Progenitor cell of endocrine pancreas (in vitro differentiated cells): ENCODE measurements at regions not wholly inside any gene's neighbourhood (a gene's known extent, or its start where the extent isn't known, plus 50 kb on each side); places are given as distances from the start of the nearest gene placed in this dataset.
A peak's percentile ranks its signal among the peaks of the same experiment; 100 is the strongest.

Experiments
- DNase-seq: peaks from one replicate; pipeline ENCODE4 v3.0.0; 2021; ENCODE audit warnings: low spot score; ENCODE audit not compliant: unreplicated experiment
- H3K27ac Mint-ChIP-seq: 2 replicates; pipeline ENCODE4 v1.8.0; 2021; ENCODE audit warnings: mild to moderate bottlenecking, moderate library complexity, mixed read lengths
- H3K27me3 Mint-ChIP-seq: 2 replicates; pipeline ENCODE4 v1.8.0; 2021; ENCODE audit warnings: mixed read lengths
- H3K36me3 Mint-ChIP-seq: 2 replicates; pipeline ENCODE4 v1.8.0; 2022; ENCODE audit warnings: mixed read lengths; ENCODE audit not compliant: insufficient read depth
- H3K4me1 Mint-ChIP-seq: 2 replicates; pipeline ENCODE4 v1.8.0; 2021; ENCODE audit warnings: low read depth, mixed read lengths
- H3K4me3 Mint-ChIP-seq: 2 replicates; pipeline ENCODE4 v1.8.0; 2021; ENCODE audit warnings: low read depth, mild to moderate bottlenecking, moderate library complexity, mixed read lengths
- H3K9me3 Mint-ChIP-seq: 2 replicates; pipeline ENCODE4 v1.8.0; 2021; ENCODE audit warnings: low read depth, mixed read lengths
- TF ChIP-seq, protein P1 (sequence below): fragments of 200-600 bp; sonication (generic); IDR thresholded peaks from one replicate; pipeline ENCODE4 v1.5.0; 2021; ENCODE audit warnings: antibody characterized with exemption, mild to moderate bottlenecking; ENCODE audit not compliant: unreplicated experiment

DNA sequence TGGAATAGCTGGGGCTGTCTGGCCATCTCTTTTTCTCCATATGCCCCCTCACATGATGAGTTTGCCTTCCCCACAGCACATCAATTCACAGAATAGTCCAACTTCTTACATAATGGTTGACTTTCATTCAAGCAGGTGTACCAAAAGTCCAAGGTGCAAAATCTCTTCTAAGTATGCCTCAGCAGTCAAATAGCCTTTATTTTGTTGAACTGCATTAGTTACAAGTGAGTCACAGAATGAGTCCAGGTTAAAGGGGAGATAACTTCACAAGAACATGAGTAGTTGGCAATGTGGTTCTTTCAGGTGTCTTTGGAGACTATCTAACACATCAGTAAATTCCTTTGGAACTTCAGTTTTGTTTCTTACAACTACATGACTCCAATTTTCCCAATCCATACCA lies 672.5 kb downstream of the PRELID2 start:
- H3K4me3 Mint-ChIP-seq = no peak overlapping the region
- TF ChIP-seq, protein P1, sequence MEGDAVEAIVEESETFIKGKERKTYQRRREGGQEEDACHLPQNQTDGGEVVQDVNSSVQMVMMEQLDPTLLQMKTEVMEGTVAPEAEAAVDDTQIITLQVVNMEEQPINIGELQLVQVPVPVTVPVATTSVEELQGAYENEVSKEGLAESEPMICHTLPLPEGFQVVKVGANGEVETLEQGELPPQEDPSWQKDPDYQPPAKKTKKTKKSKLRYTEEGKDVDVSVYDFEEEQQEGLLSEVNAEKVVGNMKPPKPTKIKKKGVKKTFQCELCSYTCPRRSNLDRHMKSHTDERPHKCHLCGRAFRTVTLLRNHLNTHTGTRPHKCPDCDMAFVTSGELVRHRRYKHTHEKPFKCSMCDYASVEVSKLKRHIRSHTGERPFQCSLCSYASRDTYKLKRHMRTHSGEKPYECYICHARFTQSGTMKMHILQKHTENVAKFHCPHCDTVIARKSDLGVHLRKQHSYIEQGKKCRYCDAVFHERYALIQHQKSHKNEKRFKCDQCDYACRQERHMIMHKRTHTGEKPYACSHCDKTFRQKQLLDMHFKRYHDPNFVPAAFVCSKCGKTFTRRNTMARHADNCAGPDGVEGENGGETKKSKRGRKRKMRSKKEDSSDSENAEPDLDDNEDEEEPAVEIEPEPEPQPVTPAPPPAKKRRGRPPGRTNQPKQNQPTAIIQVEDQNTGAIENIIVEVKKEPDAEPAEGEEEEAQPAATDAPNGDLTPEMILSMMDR = no peak
- no peaks in the 10 kb centered on the region for H3K9me3 Mint-ChIP-seq
- peaks cover 11% of the 10 kb centered on the region for H3K4me1 Mint-ChIP-seq
- H3K36me3 Mint-ChIP-seq = no peaks in the 10 kb centered on the region
- no peak overlapping the region for H3K27ac Mint-ChIP-seq
- peaks cover 19% of the 10 kb centered on the region for H3K27me3 Mint-ChIP-seq
- DNase-seq = no peak

DNA sequence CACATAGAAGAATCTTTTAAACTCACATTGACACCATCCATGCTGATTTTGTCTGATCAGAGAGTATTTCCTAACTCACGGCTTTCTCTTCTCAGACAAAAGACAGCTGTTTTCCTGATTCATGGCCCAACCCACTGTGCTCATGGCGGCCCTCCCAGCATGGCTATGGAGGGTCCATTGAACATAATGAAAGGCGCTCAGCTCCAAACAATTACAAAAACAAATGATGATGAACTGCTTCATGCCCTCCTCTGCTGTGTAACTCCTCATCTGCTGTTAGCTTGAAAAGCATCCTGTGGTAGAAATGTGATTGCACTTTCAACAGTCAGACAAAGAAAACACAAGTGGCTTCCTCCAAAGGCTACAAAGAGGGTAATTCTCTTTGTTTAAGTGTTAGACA lies 673.8 kb downstream of the PRELID2 start:
- peaks cover 14% of the 10 kb centered on the region for H3K4me1 Mint-ChIP-seq
- TF ChIP-seq, protein P1 = no peak
- H3K36me3 Mint-ChIP-seq = no peaks in the 10 kb centered on the region
- no peak overlapping the region for H3K27ac Mint-ChIP-seq
- peaks cover 19% of the 10 kb centered on the region for H3K27me3 Mint-ChIP-seq
- H3K9me3 Mint-ChIP-seq = no peaks in the 10 kb centered on the region
- H3K4me3 Mint-ChIP-seq = no peak overlapping the region
- no peak for DNase-seq

DNA sequence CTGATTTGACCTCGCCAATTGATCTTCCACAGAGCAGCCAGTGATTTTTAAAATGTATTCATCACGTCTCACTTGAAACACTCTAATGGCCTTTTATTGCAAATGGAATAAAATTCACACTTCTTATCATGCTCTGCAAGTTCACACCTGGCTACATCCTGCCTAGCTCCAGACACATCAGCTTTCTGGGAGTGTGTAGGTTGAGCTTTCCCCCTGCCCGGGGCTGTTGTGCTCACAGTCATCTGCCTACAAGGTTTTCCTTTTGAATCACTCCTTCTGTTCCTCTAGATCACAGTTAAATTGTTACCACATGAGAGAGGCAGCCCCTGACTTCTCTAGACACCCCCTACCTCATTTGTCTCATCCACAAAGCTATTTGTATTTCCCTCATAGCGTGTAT lies 674.5 kb downstream of the PRELID2 start:
- H3K4me3 Mint-ChIP-seq = no peak overlapping the region
- no peak overlapping the region for H3K27ac Mint-ChIP-seq
- H3K4me1 Mint-ChIP-seq = peaks cover 14% of the 10 kb centered on the region
- H3K9me3 Mint-ChIP-seq = no peaks in the 10 kb centered on the region
- peaks cover 19% of the 10 kb centered on the region for H3K27me3 Mint-ChIP-seq
- DNase-seq = no peak
- H3K36me3 Mint-ChIP-seq = no peaks in the 10 kb centered on the region
- TF ChIP-seq, protein P1 = no peak

DNA sequence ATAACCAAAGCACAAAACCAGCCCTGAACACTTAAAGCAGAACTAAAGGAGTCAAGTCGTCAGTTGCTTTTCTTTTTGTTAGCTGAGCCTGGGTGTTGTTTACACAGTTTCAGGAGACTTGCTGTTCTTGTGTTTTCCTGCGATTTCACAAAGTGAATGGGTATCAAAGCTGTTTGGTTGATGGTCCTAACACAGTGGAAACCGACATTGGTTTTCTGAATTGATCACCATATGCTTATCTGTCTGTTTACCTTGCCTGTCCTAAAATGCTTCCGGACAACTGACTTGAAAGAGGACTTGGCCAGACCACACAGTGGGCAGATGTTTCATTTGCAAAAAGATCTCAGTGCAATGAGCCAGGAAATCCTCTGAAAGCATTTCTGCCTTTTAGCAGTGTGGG lies 676.4 kb downstream of the PRELID2 start:
- DNase-seq = no peak
- H3K4me3 Mint-ChIP-seq = no peak overlapping the region
- TF ChIP-seq, protein P1 = no peak
- no peaks in the 10 kb centered on the region for H3K36me3 Mint-ChIP-seq
- peaks cover 14% of the 10 kb centered on the region for H3K4me1 Mint-ChIP-seq
- peak overlapping the region; percentile 72 for H3K27ac Mint-ChIP-seq
- no peaks in the 10 kb centered on the region for H3K9me3 Mint-ChIP-seq
- peaks cover 19% of the 10 kb centered on the region for H3K27me3 Mint-ChIP-seq

DNA sequence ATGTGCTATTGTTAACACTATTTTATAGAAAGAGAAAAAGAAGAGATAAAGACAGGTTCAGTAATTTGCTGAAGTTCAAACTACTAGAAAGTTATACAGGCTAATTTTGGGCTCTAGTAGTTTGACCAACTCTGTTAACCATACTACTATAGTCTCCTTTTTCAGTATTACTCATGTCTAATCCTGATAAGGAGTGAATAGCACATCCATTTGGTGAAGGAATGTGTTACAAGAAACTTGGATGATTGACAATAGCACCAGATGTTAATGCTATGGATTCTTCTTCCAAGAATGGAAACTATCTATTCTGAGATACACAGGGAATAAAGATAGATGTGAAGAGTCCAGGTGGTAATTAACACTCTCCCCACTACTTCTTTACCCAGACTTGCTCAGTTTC lies 677.3 kb downstream of the PRELID2 start:
- H3K4me1 Mint-ChIP-seq = peaks cover 14% of the 10 kb centered on the region
- H3K27ac Mint-ChIP-seq = no peak overlapping the region
- no peak for DNase-seq
- TF ChIP-seq, protein P1 = no peak
- no peaks in the 10 kb centered on the region for H3K36me3 Mint-ChIP-seq
- H3K9me3 Mint-ChIP-seq = peaks cover 3% of the 10 kb centered on the region
- peaks cover 19% of the 10 kb centered on the region for H3K27me3 Mint-ChIP-seq
- H3K4me3 Mint-ChIP-seq = no peak overlapping the region
